Keratinocyte (primary cell): ENCODE measurements at regions not wholly inside any gene's neighbourhood (a gene's known extent, or its start where the extent isn't known, plus 50 kb on each side); places are given as distances from the start of the nearest gene placed in this dataset.
"Not testable (repeated sequence)": the region's sequence is repeated elsewhere in the genome, so short reads cannot be mapped to it uniquely, and the experiment has no call there.

Experiments used
- DNase-seq: peaks from one replicate; pipeline ENCODE4 v3.0.0-alpha.2; 2011; ENCODE audit warnings: low read depth, missing footprints, low spot score
- FAIRE-seq: peaks from 2 replicates; lab custom pipeline; 2011; peaks lifted over from hg19 to GRCh38; lab: Jason Lieb, UNC
- H2AFZ ChIP-seq: 2 replicates; pipeline ENCODE4 v1.6.0; 2012; ENCODE audit warnings: low read length, control low read depth, inconsistent platforms; ENCODE audit not compliant: control insufficient read depth
- H3K27ac ChIP-seq: 2 replicates; pipeline ENCODE4 v1.5.1; 2011; ENCODE audit warnings: low read length; ENCODE audit not compliant: control insufficient read depth, insufficient read depth
- H3K27me3 ChIP-seq: 3 replicates; pipeline ENCODE4 v1.6.0; 2011; ENCODE audit warnings: low read length; ENCODE audit not compliant: control insufficient read depth, insufficient read depth; ENCODE audit errors: extremely low read depth
- H3K36me3 ChIP-seq, 2 experiments: 2 replicates in 1 of 2; 3 replicates in 1 of 2; pipeline ENCODE4 v1.5.1; 2011; ENCODE audit warnings: low read length in 2 of 2, mild to moderate bottlenecking in 1 of 2; ENCODE audit not compliant: control insufficient read depth in 2 of 2, insufficient read depth in 2 of 2; ENCODE audit errors: extremely low read depth in 1 of 2
- H3K4me1 ChIP-seq: 3 replicates; pipeline ENCODE4 v1.5.1; 2011; ENCODE audit warnings: low read length; ENCODE audit not compliant: control insufficient read depth, insufficient read depth; ENCODE audit errors: extremely low read depth
- H3K4me2 ChIP-seq: 3 replicates; pipeline ENCODE4 v1.6.0; 2011; ENCODE audit warnings: low read depth, low read length; ENCODE audit not compliant: control insufficient read depth, insufficient read depth; ENCODE audit errors: extremely low read depth
- H3K4me3 ChIP-seq, 3 experiments: fragments of 200-600 bp in 1 of 3; sonication (generic) in 1 of 3; 2 replicates in 2 of 3; 3 replicates in 1 of 3; pipeline ENCODE4 v1.5.1; 2011 to 2016; ENCODE audit warnings: low read length in 3 of 3, mild to moderate bottlenecking in 3 of 3, control low read depth in 2 of 3, inconsistent platforms in 1 of 3, low read depth in 1 of 3, mixed read lengths in 1 of 3, mixed run types in 1 of 3, moderate library complexity in 1 of 3; ENCODE audit not compliant: control insufficient read depth in 2 of 3, insufficient read depth in 2 of 3; ENCODE audit errors: extremely low read depth in 1 of 3
- H3K79me2 ChIP-seq: 2 replicates; pipeline ENCODE4 v1.6.0; 2012; ENCODE audit warnings: low read length; ENCODE audit not compliant: control insufficient read depth, insufficient read depth
- H3K9ac ChIP-seq: 3 replicates; pipeline ENCODE4 v1.6.0; 2011; ENCODE audit warnings: low read length; ENCODE audit not compliant: control insufficient read depth, insufficient read depth; ENCODE audit errors: extremely low read depth
- H3K9me1 ChIP-seq: 3 replicates; pipeline ENCODE4 v1.6.0; 2011; ENCODE audit warnings: low read length; ENCODE audit not compliant: control insufficient read depth, insufficient read depth; ENCODE audit errors: extremely low read depth
- H3K9me3 ChIP-seq: 2 replicates; pipeline ENCODE4 v1.5.1; 2012; ENCODE audit warnings: low read depth, low read length; ENCODE audit not compliant: control insufficient read depth
- H4K20me1 ChIP-seq: 3 replicates; pipeline ENCODE4 v1.6.0; 2011; ENCODE audit warnings: low read length; ENCODE audit not compliant: control insufficient read depth, insufficient read depth; ENCODE audit errors: extremely low read depth
- CTCF ChIP-seq, 3 experiments: IDR thresholded peaks in 1 of 3; conservative IDR thresholded peaks in 1 of 3; optimal IDR thresholded peaks in 1 of 3; 2 replicates in 2 of 3; 3 replicates in 1 of 3; pipeline versions ENCODE3 to v1.5.1; 2011; ENCODE audit warnings: low read length in 3 of 3, mild to moderate bottlenecking in 3 of 3, moderate library complexity in 2 of 3, control low read depth in 1 of 3, inconsistent platforms in 1 of 3; ENCODE audit not compliant: insufficient read depth in 2 of 3; ENCODE audit errors: extremely low read depth in 1 of 3
- EZH2 ChIP-seq: IDR thresholded peaks from one replicate; pipeline ENCODE4 v1.6.1; 2012; ENCODE audit warnings: inconsistent platforms, mild to moderate bottlenecking, low read length, moderate library complexity
- dilution Hi-C: fragments of 300-500 bp; cut with MboI; formaldehyde crosslinking; loops from one replicate; pipeline ENCODE4 v1.7.0; 2020; ENCODE audit warnings: low sequenced_read_pairs; ENCODE audit not compliant: extremely low pct_ligation_motif_present

GRCh38 chr11:127789927-127790326, 789.4 kb upstream of the KIRREL3 start:
- TF ChIP-seq CTCF (optimal IDR thresholded peaks at IDR 0.05 in 1 of 3, IDR thresholded peaks at IDR 0.05 in 1 of 3, conservative IDR thresholded peaks at IDR 0.05 in 1 of 3; ENCODE audit: extremely low read depth in 1 of 3, insufficient read depth in 2 of 3, low read length in 3 of 3) (peak in 1 of 3 experiments; percentile 12), EZH2 (no peak)
- no peaks in the 10 kb centered on the region for H3K9me3 ChIP-seq
- no peak overlapping the region for H3K27ac ChIP-seq
- no peaks in the 10 kb centered on the region for H3K36me3 ChIP-seq
- no peaks in the 10 kb centered on the region for H4K20me1 ChIP-seq
- no peaks in the 10 kb centered on the region for H3K9me1 ChIP-seq
- FAIRE-seq, result no peak
- DNase-seq, result no peak
- H3K27me3 ChIP-seq, result no peaks in the 10 kb centered on the region
- H3K4me3 ChIP-seq, result no peak overlapping the region
- no peak overlapping the region for H2AFZ ChIP-seq
- no peak overlapping the region for H3K4me2 ChIP-seq
- H3K79me2 ChIP-seq, result no peaks in the 10 kb centered on the region
- no peaks in the 10 kb centered on the region for H3K4me1 ChIP-seq
- no peak overlapping the region for H3K9ac ChIP-seq
- dilution Hi-C loops, result no loop called here

GRCh38 chr11:127772938-127773337, 772.4 kb upstream of the KIRREL3 start:
- H3K4me3 ChIP-seq, H3K27me3 ChIP-seq, H3K4me1 ChIP-seq, H3K79me2 ChIP-seq, H4K20me1 ChIP-seq, H3K9me3 ChIP-seq, H3K9ac ChIP-seq, H3K36me3 ChIP-seq, H3K27ac ChIP-seq, H3K9me1 ChIP-seq, FAIRE-seq, dilution Hi-C loops, H2AFZ ChIP-seq, DNase-seq, H3K4me2 ChIP-seq: not testable (repeated sequence)

GRCh38 chr11:127768931-127769330, 768.4 kb upstream of the KIRREL3 start:
- H2AFZ ChIP-seq, FAIRE-seq, dilution Hi-C loops, H3K79me2 ChIP-seq, H3K27ac ChIP-seq, H3K36me3 ChIP-seq, H3K9me1 ChIP-seq, H4K20me1 ChIP-seq, H3K27me3 ChIP-seq, H3K9me3 ChIP-seq, DNase-seq, H3K4me3 ChIP-seq, H3K9ac ChIP-seq, H3K4me2 ChIP-seq, H3K4me1 ChIP-seq: not testable (repeated sequence)
